HFFc6 (cell line): ENCODE measurements at regions not wholly inside any gene's neighbourhood (a gene's known extent, or its start where the extent isn't known, plus 50 kb on each side); places are given as distances from the start of the nearest gene placed in this dataset.

Experiments used
- DNase-seq: peaks from one replicate; pipeline ENCODE4 v3.0.0-alpha.2; 2018
- H3K27ac Mint-ChIP-seq: 2 replicates; pipeline ENCODE4 v1.8.0; 2020; ENCODE audit warnings: mild to moderate bottlenecking, mixed read lengths
- H3K27me3 Mint-ChIP-seq: 2 replicates; pipeline ENCODE4 v1.8.0; 2021; ENCODE audit warnings: mild to moderate bottlenecking, moderate library complexity, mixed read lengths; ENCODE audit not compliant: insufficient read depth
- H3K36me3 Mint-ChIP-seq: 2 replicates; pipeline ENCODE4 v1.8.0; 2021; ENCODE audit warnings: low read depth, mixed read lengths
- H3K4me1 Mint-ChIP-seq: 2 replicates; pipeline ENCODE4 v1.8.0; 2020; ENCODE audit warnings: low read depth, mixed read lengths
- H3K4me3 Mint-ChIP-seq: 2 replicates; pipeline ENCODE4 v1.8.0; 2020; ENCODE audit warnings: mild to moderate bottlenecking, moderate library complexity, mixed read lengths
- H3K9me3 Mint-ChIP-seq: 2 replicates; pipeline ENCODE4 v1.8.0; 2020; ENCODE audit warnings: mild to moderate bottlenecking, mixed read lengths
- TF ChIP-seq, protein P1 (sequence below): fragments of 200-600 bp; sonication (generic); IDR thresholded peaks from 2 replicates; pipeline ENCODE4 v1.5.0; 2021; ENCODE audit warnings: antibody characterized with exemption, mild to moderate bottlenecking

DNA sequence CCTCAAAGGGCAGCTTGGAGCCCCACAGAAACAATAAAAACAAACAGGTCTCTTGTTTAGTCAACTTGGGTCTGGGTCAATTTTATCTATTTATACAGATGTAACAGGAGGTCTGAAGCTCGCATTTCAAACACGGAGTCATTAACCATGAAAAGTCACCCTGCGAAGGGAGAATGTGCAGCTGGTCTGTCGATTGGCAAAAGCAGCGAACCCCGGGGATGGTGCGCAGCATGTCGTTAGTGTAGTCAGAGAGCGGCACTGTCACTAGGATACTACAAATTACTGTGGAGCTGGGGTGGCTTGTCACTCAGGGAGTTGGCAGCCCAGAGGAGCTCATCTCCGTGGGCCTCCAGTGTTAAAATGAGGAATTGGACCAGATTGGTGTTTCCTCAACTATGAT, 190.4 kb upstream of the ARG1 start:
- no peaks in the 10 kb centered on the region for H3K36me3 Mint-ChIP-seq
- no peaks in the 10 kb centered on the region for H3K9me3 Mint-ChIP-seq
- no peak overlapping the region for H3K27ac Mint-ChIP-seq
- TF ChIP-seq, protein P1, sequence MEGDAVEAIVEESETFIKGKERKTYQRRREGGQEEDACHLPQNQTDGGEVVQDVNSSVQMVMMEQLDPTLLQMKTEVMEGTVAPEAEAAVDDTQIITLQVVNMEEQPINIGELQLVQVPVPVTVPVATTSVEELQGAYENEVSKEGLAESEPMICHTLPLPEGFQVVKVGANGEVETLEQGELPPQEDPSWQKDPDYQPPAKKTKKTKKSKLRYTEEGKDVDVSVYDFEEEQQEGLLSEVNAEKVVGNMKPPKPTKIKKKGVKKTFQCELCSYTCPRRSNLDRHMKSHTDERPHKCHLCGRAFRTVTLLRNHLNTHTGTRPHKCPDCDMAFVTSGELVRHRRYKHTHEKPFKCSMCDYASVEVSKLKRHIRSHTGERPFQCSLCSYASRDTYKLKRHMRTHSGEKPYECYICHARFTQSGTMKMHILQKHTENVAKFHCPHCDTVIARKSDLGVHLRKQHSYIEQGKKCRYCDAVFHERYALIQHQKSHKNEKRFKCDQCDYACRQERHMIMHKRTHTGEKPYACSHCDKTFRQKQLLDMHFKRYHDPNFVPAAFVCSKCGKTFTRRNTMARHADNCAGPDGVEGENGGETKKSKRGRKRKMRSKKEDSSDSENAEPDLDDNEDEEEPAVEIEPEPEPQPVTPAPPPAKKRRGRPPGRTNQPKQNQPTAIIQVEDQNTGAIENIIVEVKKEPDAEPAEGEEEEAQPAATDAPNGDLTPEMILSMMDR: no peak
- no peak for DNase-seq
- no peak overlapping the region for H3K4me3 Mint-ChIP-seq
- peaks cover 27% of the 10 kb centered on the region for H3K27me3 Mint-ChIP-seq
- peaks cover 14% of the 10 kb centered on the region for H3K4me1 Mint-ChIP-seq

DNA sequence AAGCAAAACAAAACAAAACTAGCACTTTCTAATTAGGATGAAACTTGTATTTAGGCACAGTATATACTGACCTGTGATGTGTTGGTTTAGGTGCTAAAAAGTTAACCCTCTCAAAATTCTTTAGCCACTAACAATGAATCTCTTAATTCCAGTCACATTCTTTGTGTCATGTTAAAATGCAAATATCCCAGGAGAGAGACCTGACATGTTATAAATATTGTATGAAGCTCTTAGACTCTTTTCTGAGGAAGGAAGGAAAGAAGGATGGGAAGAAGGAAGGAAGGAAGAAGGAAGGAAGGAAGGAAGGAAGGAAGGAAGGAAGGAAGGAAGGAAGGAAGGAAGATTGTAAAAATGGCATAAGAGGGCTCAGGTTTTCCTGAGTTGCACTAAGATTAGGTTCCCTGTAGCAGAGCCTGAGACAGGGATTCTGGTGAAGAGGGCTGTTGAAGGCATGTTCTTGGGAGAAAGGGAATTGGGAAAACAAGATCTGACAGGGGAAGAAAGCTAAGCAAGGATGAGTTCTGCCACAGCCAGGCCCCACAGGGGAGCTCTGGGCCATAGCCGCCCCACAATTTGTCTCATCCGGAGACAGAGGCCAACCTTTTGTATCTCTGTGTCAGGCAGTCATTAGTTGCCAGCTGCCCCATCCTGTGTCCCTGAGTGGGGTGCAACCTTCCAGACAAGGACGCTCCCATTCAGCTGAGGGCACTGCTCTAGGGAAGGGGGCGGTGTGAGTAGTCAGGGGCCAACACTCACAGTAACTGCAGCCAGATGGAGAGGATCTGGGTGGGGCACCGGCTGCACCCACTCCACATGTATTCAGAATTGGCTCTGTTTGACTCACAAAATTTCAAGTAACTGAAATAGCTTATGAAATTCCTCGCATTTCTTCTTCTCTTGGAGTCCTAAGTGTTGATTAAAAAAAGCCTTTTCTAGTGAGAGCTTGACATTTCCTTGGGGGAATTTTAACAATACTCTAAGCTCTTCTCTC, 189.3 kb upstream of the ARG1 start:
- no peak for DNase-seq
- Mint-ChIP-seq H3K36me3 (no peaks in the 10 kb centered on the region), H3K4me1 (peaks cover 14% of the 10 kb centered on the region), H3K4me3 (no peak overlapping the region), H3K27ac (no peak overlapping the region), H3K27me3 (peaks cover 27% of the 10 kb centered on the region), H3K9me3 (no peaks in the 10 kb centered on the region)
- TF ChIP-seq, protein P1: no peak

DNA sequence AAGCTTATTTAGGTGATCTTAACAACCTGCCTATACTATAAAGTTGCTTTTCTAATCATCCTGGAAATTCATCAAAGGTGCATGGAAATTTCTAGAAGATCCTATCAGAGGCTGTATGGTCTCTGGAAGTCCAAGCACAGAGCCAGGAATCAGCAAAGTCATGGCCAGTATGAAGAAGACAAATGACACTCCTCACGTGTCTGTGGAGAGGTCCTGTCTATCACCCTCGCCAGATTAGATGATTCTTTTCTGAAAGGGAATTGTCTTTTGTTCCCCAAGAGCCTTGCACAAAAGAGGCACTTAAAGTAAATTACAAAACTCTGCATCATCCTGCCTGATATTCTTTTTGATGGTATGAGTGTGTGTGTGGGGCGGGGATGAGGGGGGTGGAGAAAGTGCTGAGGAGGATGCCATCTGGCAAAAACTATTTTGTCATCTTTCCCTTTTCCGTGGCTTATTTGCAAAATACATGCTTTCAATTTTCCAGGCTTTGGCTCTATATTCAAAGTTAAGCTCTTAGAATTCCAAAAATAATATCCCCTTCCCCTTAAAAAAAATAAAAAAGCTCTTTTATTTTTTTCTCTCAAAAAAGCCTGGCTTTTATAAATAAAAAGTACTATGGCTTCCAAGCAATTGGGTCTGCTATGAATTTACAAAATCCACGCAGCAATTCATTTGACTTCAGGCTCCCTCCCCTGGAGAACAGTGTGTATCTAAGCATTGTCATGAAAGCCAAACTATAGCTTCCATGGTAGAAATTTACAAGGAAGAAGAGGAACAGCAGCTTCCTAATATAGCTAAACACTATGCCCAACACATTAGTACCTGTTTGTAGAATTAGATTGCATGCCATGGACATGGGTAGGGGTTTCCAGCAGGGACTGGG, 185.2 kb upstream of the ARG1 start:
- Mint-ChIP-seq H3K27ac (no peak overlapping the region), H3K4me3 (no peak overlapping the region), H3K9me3 (no peaks in the 10 kb centered on the region), H3K27me3 (peaks cover 29% of the 10 kb centered on the region), H3K4me1 (peaks cover 7% of the 10 kb centered on the region), H3K36me3 (no peaks in the 10 kb centered on the region)
- no peak for DNase-seq
- TF ChIP-seq, protein P1: no peak

DNA sequence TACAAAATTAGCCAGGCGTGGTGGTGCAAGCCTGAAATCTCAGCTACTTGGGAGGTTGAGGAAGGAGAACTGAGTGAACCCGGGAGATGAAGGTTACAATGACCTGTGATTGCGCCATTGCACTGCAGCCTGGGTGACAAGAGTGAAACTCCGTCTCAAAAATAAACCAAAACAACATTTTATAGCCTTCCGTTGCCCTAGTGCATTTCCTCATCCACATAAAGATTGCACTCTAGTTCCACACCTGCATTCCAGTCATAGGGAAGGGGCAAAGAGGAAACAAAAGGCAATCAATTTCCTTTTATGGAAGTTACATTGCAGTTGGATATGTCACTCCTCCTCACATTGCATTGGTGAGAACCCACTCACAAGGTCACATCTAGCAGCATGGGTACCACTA, 182.7 kb upstream of the ARG1 start:
- H3K4me1 Mint-ChIP-seq: no peaks in the 10 kb centered on the region
- H3K9me3 Mint-ChIP-seq: peaks cover 3% of the 10 kb centered on the region; the same call in 1 of the 2 replicates
- no peak for DNase-seq
- TF ChIP-seq, protein P1: no peak
- peaks cover 27% of the 10 kb centered on the region for H3K27me3 Mint-ChIP-seq
- no peaks in the 10 kb centered on the region for H3K36me3 Mint-ChIP-seq
- no peak overlapping the region for H3K4me3 Mint-ChIP-seq
- no peak overlapping the region for H3K27ac Mint-ChIP-seq

DNA sequence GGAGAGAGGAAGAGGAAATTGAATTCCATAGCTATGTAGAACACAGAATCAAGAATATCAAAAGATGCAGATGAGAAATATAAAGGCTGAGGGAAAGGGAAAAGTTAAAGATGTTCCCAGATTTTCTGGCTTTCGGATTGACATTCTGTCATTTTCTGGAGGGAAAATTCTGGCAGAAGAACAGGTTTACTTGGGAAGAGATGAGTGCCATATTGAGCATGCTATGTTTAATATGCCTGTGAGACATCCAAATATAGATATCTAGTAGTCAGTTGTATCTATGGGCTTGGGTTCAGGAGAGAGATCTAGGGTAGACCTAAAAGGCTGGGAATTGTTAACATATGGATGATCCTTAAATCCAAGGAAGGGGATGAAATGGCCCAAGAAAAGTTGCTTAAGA, 181.9 kb upstream of the ARG1 start:
- TF ChIP-seq, protein P1: no peak
- DNase-seq: no peak
- H3K36me3 Mint-ChIP-seq: no peaks in the 10 kb centered on the region
- no peaks in the 10 kb centered on the region for H3K4me1 Mint-ChIP-seq
- H3K27ac Mint-ChIP-seq: no peak overlapping the region
- H3K4me3 Mint-ChIP-seq: no peak overlapping the region
- peaks cover 3% of the 10 kb centered on the region; the same call in 1 of the 2 replicates for H3K9me3 Mint-ChIP-seq
- peaks cover 27% of the 10 kb centered on the region for H3K27me3 Mint-ChIP-seq
